ENCODE measurements at regions not wholly inside any gene's neighbourhood (a gene's known extent, or its start where the extent isn't known, plus 50 kb on each side); places are given as distances from the start of the nearest gene placed in this dataset.

DNA sequence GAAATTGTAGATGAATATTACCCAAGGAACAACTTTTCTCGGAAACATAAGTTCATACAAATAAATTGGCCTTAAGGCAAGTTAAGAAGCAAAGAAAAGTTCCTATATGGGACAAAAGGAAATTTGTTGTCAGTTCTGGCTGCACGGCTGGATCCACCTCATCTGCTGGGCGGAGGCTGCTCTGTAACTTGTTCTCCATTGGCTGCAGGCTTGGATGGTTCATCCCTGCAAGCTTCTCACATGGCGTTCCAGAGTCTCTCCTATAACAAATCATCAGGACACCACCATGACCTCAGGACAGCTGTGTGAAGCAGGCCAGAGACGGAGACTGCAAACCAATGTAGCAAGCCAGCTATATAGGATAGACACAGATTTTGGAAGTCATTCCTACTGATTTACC is 81.4 kb upstream of the DAB2 start:
- no peak for DNase-seq (ENCODE audit: low read depth)
- H3K4me3 ChIP-seq (ENCODE audit: control insufficient read depth, low read depth, low read length) = no peak overlapping the region
- TF ChIP-seq, protein P1, sequence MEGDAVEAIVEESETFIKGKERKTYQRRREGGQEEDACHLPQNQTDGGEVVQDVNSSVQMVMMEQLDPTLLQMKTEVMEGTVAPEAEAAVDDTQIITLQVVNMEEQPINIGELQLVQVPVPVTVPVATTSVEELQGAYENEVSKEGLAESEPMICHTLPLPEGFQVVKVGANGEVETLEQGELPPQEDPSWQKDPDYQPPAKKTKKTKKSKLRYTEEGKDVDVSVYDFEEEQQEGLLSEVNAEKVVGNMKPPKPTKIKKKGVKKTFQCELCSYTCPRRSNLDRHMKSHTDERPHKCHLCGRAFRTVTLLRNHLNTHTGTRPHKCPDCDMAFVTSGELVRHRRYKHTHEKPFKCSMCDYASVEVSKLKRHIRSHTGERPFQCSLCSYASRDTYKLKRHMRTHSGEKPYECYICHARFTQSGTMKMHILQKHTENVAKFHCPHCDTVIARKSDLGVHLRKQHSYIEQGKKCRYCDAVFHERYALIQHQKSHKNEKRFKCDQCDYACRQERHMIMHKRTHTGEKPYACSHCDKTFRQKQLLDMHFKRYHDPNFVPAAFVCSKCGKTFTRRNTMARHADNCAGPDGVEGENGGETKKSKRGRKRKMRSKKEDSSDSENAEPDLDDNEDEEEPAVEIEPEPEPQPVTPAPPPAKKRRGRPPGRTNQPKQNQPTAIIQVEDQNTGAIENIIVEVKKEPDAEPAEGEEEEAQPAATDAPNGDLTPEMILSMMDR (IDR thresholded peaks at IDR 0.05; ENCODE audit: control insufficient read depth, insufficient read depth, low read depth, low read length, missing control alignments) = no peak

DNA sequence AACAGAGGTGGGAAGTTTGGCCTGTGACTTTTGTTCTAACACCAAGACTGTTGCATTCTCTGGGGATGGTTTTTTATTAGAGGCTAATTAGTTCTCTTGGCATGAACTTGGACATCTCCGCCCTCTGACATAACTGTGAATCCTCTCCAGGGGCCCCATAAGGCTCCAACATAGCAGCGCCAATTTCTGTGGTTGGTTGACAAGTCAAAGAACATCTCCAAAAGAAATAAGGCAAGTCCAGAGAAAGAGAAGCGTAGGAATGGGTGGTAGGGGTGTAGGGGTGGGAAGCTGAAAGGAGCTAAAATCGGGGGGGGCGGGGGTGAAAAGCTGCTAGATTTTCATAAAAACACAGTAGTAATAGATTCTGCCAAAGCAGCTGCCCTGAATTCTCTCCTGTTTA is 81.0 kb upstream of the DAB2 start:
- DNase-seq (ENCODE audit: low read depth) = no peak
- TF ChIP-seq, protein P1 (IDR thresholded peaks at IDR 0.05; ENCODE audit: control insufficient read depth, insufficient read depth, low read depth, low read length, missing control alignments) = no peak
- H3K4me3 ChIP-seq (ENCODE audit: control insufficient read depth, low read depth, low read length) = no peak overlapping the region

GRCh38 chr5:39505363-39505762 is 80.6 kb upstream of the DAB2 start:
- TF ChIP-seq, protein P1 (IDR thresholded peaks at IDR 0.05; ENCODE audit: control insufficient read depth, insufficient read depth, low read depth, low read length, missing control alignments) = no peak
- no peak for DNase-seq (ENCODE audit: low read depth)
- no peak overlapping the region for H3K4me3 ChIP-seq (ENCODE audit: control insufficient read depth, low read depth, low read length)

DNA sequence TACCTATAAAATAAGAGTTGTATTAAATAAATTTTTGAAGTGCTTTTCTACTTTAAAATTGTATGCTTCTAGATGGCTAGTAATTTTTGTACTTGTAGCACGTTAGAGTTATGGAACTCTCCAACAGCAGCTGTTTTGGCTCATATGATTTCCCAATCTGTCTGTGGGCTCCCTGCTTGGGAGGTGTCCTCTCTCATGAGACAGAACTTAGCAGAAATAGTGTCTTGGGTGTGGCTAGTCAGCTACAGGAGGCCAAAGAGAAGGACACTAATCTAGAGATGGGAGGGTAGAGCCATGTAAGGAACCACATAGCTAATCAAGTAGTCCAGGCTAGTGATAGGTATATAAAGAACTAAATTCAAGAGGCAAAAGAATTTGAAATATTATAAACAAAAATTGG is 78.4 kb upstream of the DAB2 start:
- H3K4me3 ChIP-seq (ENCODE audit: control insufficient read depth, low read depth, low read length) = no peak overlapping the region
- no peak for DNase-seq (ENCODE audit: low read depth)
- TF ChIP-seq, protein P1 (IDR thresholded peaks at IDR 0.05; ENCODE audit: control insufficient read depth, insufficient read depth, low read depth, low read length, missing control alignments) = no peak

DNA sequence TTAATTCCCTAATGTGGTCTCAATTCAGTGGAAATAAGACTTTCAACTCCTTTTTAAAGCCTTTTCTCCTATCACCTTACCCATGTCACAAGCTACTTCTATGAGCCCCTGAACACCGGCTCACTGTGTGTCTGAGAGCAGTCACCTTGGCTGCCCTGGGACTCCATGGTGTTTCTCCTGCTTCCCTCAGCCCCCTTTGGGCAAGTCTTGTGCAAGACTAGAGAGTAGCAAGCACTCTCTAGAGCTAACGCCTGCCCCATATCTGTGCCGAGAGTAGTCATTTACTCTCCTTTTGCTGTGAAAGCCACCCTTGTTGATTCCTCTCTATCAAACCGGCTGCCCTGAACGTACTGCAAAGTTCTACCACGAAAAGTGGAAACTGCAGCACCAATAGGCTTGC is 77.9 kb upstream of the DAB2 start:
- DNase-seq (ENCODE audit: low read depth) = no peak
- TF ChIP-seq, protein P1 (IDR thresholded peaks at IDR 0.05; ENCODE audit: control insufficient read depth, insufficient read depth, low read depth, low read length, missing control alignments) = no peak

DNA sequence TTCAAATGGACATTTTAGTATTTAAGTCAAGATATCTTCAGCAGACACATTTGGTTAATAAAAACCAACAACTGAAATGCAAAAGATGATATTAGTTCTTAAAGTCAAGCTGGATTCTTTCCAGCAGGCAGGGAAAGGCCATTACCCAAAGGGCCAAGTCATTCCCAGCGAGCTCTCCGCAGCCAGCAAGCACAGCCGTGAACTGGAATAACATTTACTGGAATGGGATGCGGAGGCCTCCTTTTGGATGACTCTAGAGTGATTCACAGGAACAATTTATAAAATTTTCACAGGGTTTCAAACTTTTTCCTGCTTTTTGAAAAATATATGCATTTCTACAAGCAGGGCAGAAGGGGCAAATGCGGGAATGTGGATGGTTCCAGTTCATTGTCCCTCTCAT is 76.6 kb upstream of the DAB2 start:
- TF ChIP-seq, protein P1 (IDR thresholded peaks at IDR 0.05; ENCODE audit: control insufficient read depth, insufficient read depth, low read depth, low read length, missing control alignments) = no peak
- no peak for DNase-seq (ENCODE audit: low read depth)
- H3K4me3 ChIP-seq (ENCODE audit: control insufficient read depth, low read depth, low read length) = no peak overlapping the region

More for the DNA sequence above, 77.9 kb upstream of the DAB2 start:
- no peak overlapping the region for H3K4me3 ChIP-seq (ENCODE audit: control insufficient read depth, low read depth, low read length)
